ENCODE measurements at regions not wholly inside any gene's neighbourhood (a gene's known extent, or its start where the extent isn't known, plus 50 kb on each side); places are given as distances from the start of the nearest gene placed in this dataset.

GRCh38 chr14:55957950-55958349 lies 160.3 kb upstream of the PELI2 start:
- Histone ChIP-seq H3K9me2 (replicated peaks; ENCODE audit: insufficient read depth, low read length) (no peaks in the 10 kb centered on the region), H3K4me2 (ENCODE audit: low read depth, low read length, poor library complexity, severe bottlenecking) (no peak overlapping the region), H3F3A (ENCODE audit: insufficient read depth) (no peaks in the 10 kb centered on the region), H3K79me2 (ENCODE audit: insufficient read depth, low read length) (no peaks in the 10 kb centered on the region), H2AFZ (ENCODE audit: low read depth, low read length, severe bottlenecking) (no peak overlapping the region), H3K27ac (ENCODE audit: low read depth, low read length) (no peak overlapping the region), H3K27me3 (ENCODE audit: low read length) (no peaks in the 10 kb centered on the region), H3K4me3 (ENCODE audit: insufficient read depth, low read length, poor library complexity, severe bottlenecking) (no peak overlapping the region), H4K20me1 (ENCODE audit: low read depth, low read length) (no peaks in the 10 kb centered on the region), H3K36me3 (ENCODE audit: low read length) (no peaks in the 10 kb centered on the region), H3K9ac (ENCODE audit: low read length) (no peak overlapping the region), H3K9me3 (ENCODE audit: insufficient read depth, low read length) (no peaks in the 10 kb centered on the region)
- TF ChIP-seq CTCF (IDR thresholded peaks at IDR 0.05; ENCODE audit: insufficient read depth, low read length, poor library complexity, severe bottlenecking) = no peak
- no peak for TF ChIP-seq EZH2phosphoT487 (conservative IDR thresholded peaks at IDR 0.05; ENCODE audit: low read length)

GRCh38 chr14:55963295-55963694 lies 154.9 kb upstream of the PELI2 start:
- Histone ChIP-seq H3K9me3 (ENCODE audit: insufficient read depth, low read length) (no peaks in the 10 kb centered on the region), H3F3A (ENCODE audit: insufficient read depth) (no peaks in the 10 kb centered on the region), H2AFZ (ENCODE audit: low read depth, low read length, severe bottlenecking) (no peak overlapping the region), H3K9me2 (replicated peaks; ENCODE audit: insufficient read depth, low read length) (no peaks in the 10 kb centered on the region), H3K4me3 (ENCODE audit: insufficient read depth, low read length, poor library complexity, severe bottlenecking) (no peak overlapping the region), H3K27ac (ENCODE audit: low read depth, low read length) (no peak overlapping the region), H3K9ac (ENCODE audit: low read length) (no peak overlapping the region), H3K36me3 (ENCODE audit: low read length) (no peaks in the 10 kb centered on the region), H4K20me1 (ENCODE audit: low read depth, low read length) (no peaks in the 10 kb centered on the region), H3K79me2 (ENCODE audit: insufficient read depth, low read length) (no peaks in the 10 kb centered on the region), H3K27me3 (ENCODE audit: low read length) (no peaks in the 10 kb centered on the region), H3K4me2 (ENCODE audit: low read depth, low read length, poor library complexity, severe bottlenecking) (no peak overlapping the region)
- TF ChIP-seq EZH2phosphoT487 (conservative IDR thresholded peaks at IDR 0.05; ENCODE audit: low read length) (no peak), CTCF (IDR thresholded peaks at IDR 0.05; ENCODE audit: insufficient read depth, low read length, poor library complexity, severe bottlenecking) (no peak)

GRCh38 chr14:55964091-55964490 lies 154.1 kb upstream of the PELI2 start:
- Histone ChIP-seq H3K4me3 (ENCODE audit: insufficient read depth, low read length, poor library complexity, severe bottlenecking) (no peak overlapping the region), H3K9ac (ENCODE audit: low read length) (no peak overlapping the region), H3K27ac (ENCODE audit: low read depth, low read length) (no peak overlapping the region), H3K9me2 (replicated peaks; ENCODE audit: insufficient read depth, low read length) (no peaks in the 10 kb centered on the region), H3K36me3 (ENCODE audit: low read length) (no peaks in the 10 kb centered on the region), H2AFZ (ENCODE audit: low read depth, low read length, severe bottlenecking) (no peak overlapping the region), H3K9me3 (ENCODE audit: insufficient read depth, low read length) (no peaks in the 10 kb centered on the region), H3K4me2 (ENCODE audit: low read depth, low read length, poor library complexity, severe bottlenecking) (no peak overlapping the region), H3K79me2 (ENCODE audit: insufficient read depth, low read length) (no peaks in the 10 kb centered on the region), H3F3A (ENCODE audit: insufficient read depth) (no peaks in the 10 kb centered on the region), H4K20me1 (ENCODE audit: low read depth, low read length) (no peaks in the 10 kb centered on the region), H3K27me3 (ENCODE audit: low read length) (no peaks in the 10 kb centered on the region)
- no peak for TF ChIP-seq EZH2phosphoT487 (conservative IDR thresholded peaks at IDR 0.05; ENCODE audit: low read length)
- TF ChIP-seq CTCF (IDR thresholded peaks at IDR 0.05; ENCODE audit: insufficient read depth, low read length, poor library complexity, severe bottlenecking) = no peak

GRCh38 chr14:55964821-55965220 lies 153.4 kb upstream of the PELI2 start:
- no peak overlapping the region for H3K4me2 ChIP-seq (ENCODE audit: low read depth, low read length, poor library complexity, severe bottlenecking)
- H3F3A ChIP-seq (ENCODE audit: insufficient read depth) = no peaks in the 10 kb centered on the region
- no peaks in the 10 kb centered on the region for H3K36me3 ChIP-seq (ENCODE audit: low read length)
- no peak overlapping the region for H3K27ac ChIP-seq (ENCODE audit: low read depth, low read length)
- H3K4me3 ChIP-seq (ENCODE audit: insufficient read depth, low read length, poor library complexity, severe bottlenecking) = no peak overlapping the region
- H3K27me3 ChIP-seq (ENCODE audit: low read length) = no peaks in the 10 kb centered on the region
- TF ChIP-seq EZH2phosphoT487 (conservative IDR thresholded peaks at IDR 0.05; ENCODE audit: low read length) = no peak
- TF ChIP-seq CTCF (IDR thresholded peaks at IDR 0.05; ENCODE audit: insufficient read depth, low read length, poor library complexity, severe bottlenecking) = no peak
- H3K79me2 ChIP-seq (ENCODE audit: insufficient read depth, low read length) = no peaks in the 10 kb centered on the region
- no peaks in the 10 kb centered on the region for H4K20me1 ChIP-seq (ENCODE audit: low read depth, low read length)
- H2AFZ ChIP-seq (ENCODE audit: low read depth, low read length, severe bottlenecking) = no peak overlapping the region
- H3K9me3 ChIP-seq (ENCODE audit: insufficient read depth, low read length) = no peaks in the 10 kb centered on the region
- H3K9me2 ChIP-seq (replicated peaks; ENCODE audit: insufficient read depth, low read length) = no peaks in the 10 kb centered on the region
- no peak overlapping the region for H3K9ac ChIP-seq (ENCODE audit: low read length)
